OCI-LY7 (cell line): ENCODE measurements at regions not wholly inside any gene's neighbourhood (a gene's known extent, or its start where the extent isn't known, plus 50 kb on each side); places are given as distances from the start of the nearest gene placed in this dataset.

Experiments used
- BruUV-seq: library from RNA; stranded (reverse); fragments of 400-500 nt; replicated peaks from 2 replicates; lab custom pipeline; 2021; lab: Mats Ljungman, UMichigan
- CTCF ChIA-PET: fragments of 300-600 bp; sonication (Branson Sonifier 250); formaldehyde crosslinking; loops from one replicate; lab custom pipeline; 2022; ENCODE audit warnings: antibody characterized with exemption; ENCODE audit not compliant: unreplicated experiment; lab: Charles Lee
- POLR2A ChIA-PET: fragments of 300-600 bp; sonication (Branson Sonifier 250); formaldehyde crosslinking; loops from one replicate; lab custom pipeline; 2022; ENCODE audit warnings: antibody characterized with exemption; lab: Charles Lee
- DNase-seq: peaks from one replicate; pipeline ENCODE4 v3.0.0-alpha.2; 2015; ENCODE audit warnings: low spot score
- H2AFZ ChIP-seq: fragments of 200-600 bp; sonication (generic), shearing (Covaris generic); 2 replicates; pipeline ENCODE4 v1.6.1; 2014; ENCODE audit warnings: mild to moderate bottlenecking, antibody characterized with exemption, low read length, moderate library complexity
- H3K27ac ChIP-seq: fragments of 200-600 bp; sonication (generic); 2 replicates; pipeline ENCODE4 v1.5.1; 2014; ENCODE audit warnings: mixed run types, low read depth, mild to moderate bottlenecking, moderate library complexity, low read length, inconsistent platforms; ENCODE audit not compliant: poor library complexity, severe bottlenecking
- H3K36me3 ChIP-seq: fragments of 200-600 bp; sonication (generic); 2 replicates; pipeline ENCODE4 v1.6.1; 2014; ENCODE audit warnings: mild to moderate bottlenecking, antibody characterized with exemption, low read length, moderate library complexity, mixed read lengths; ENCODE audit not compliant: insufficient read depth
- H3K4me1 ChIP-seq: fragments of 200-600 bp; sonication (generic); 2 replicates; pipeline ENCODE4 v1.5.1; 2014; ENCODE audit warnings: mild to moderate bottlenecking, low read length; ENCODE audit not compliant: insufficient read depth, poor library complexity, severe bottlenecking
- H3K4me2 ChIP-seq: fragments of 200-600 bp; sonication (generic); 2 replicates; pipeline ENCODE4 v1.6.1; 2014; ENCODE audit warnings: mild to moderate bottlenecking, low read length
- H3K4me3 ChIP-seq: fragments of 200-600 bp; sonication (generic); 2 replicates; pipeline ENCODE4 v1.5.1; 2014; ENCODE audit warnings: mild to moderate bottlenecking, low read depth, low read length; ENCODE audit not compliant: poor library complexity, severe bottlenecking
- H3K79me2 ChIP-seq: fragments of 200-600 bp; sonication (generic); 2 replicates; pipeline ENCODE4 v1.6.1; 2016; ENCODE audit warnings: low read depth, mild to moderate bottlenecking, low read length, moderate library complexity, mixed read lengths; ENCODE audit not compliant: insufficient read depth
- H3K9me2 ChIP-seq: fragments of 200-600 bp; sonication (generic); 2 replicates; pipeline ENCODE4 v1.6.1; 2016; ENCODE audit warnings: mild to moderate bottlenecking, low read length, mixed read lengths; ENCODE audit not compliant: insufficient read depth
- H3K9me3 ChIP-seq: fragments of 200-600 bp; sonication (generic); 2 replicates; pipeline ENCODE4 v1.6.1; 2014; ENCODE audit warnings: mild to moderate bottlenecking, mixed run types, low read length, mixed read lengths
- H4K20me1 ChIP-seq: fragments of 200-600 bp; sonication (generic); 2 replicates; pipeline ENCODE4 v1.6.1; 2014; ENCODE audit warnings: mild to moderate bottlenecking, antibody characterized with exemption, low read length, moderate library complexity, mixed read lengths; ENCODE audit not compliant: insufficient read depth
- CTCF ChIP-seq: fragments of 200-600 bp; sonication (generic); conservative IDR thresholded peaks from 2 replicates; pipeline ENCODE4 v1.5.1; 2014; ENCODE audit warnings: mild to moderate bottlenecking, antibody characterized with exemption, low read length, moderate library complexity, mixed read lengths
- EZH2phosphoT487 ChIP-seq: fragments of 200-600 bp; sonication (generic); IDR thresholded peaks from 2 replicates; pipeline ENCODE4 v1.6.1; 2018; ENCODE audit warnings: low read depth, borderline replicate concordance, mild to moderate bottlenecking, mixed run types, antibody characterized with exemption, low read length, moderate library complexity, mixed read lengths
- intact Hi-C: fragments of 100-400 bp; cut with micrococcal nuclease; formaldehyde crosslinking; loops from one replicate; pipeline ENCODE4 v1.10.0; 2022; ENCODE audit not compliant: unreplicated experiment

GRCh38 chr1:175875556-175875955 is 132.2 kb upstream of the TNR start:
- intact Hi-C loops = no loop called here
- no peaks in the 10 kb centered on the region for H4K20me1 ChIP-seq
- TF ChIP-seq EZH2phosphoT487 = no peak
- no TSS peak for BruUV-seq
- no peaks in the 10 kb centered on the region for H3K36me3 ChIP-seq
- no peak overlapping the region for H3K4me3 ChIP-seq
- DNase-seq = no peak
- H3K4me1 ChIP-seq = no peaks in the 10 kb centered on the region
- no peak overlapping the region for H3K4me2 ChIP-seq
- H3K9me2 ChIP-seq = no peaks in the 10 kb centered on the region
- POLR2A ChIA-PET = no interaction called here
- no peak overlapping the region for H3K27ac ChIP-seq
- H3K9me3 ChIP-seq = no peaks in the 10 kb centered on the region
- no peaks in the 10 kb centered on the region for H3K79me2 ChIP-seq
- CTCF ChIA-PET = no interaction called here
- H2AFZ ChIP-seq = no peak overlapping the region

- intact Hi-C loops = no loop called here
- Histone ChIP-seq H3K4me2 (no peak overlapping the region), H3K4me1 (no peaks in the 10 kb centered on the region), H2AFZ (no peak overlapping the region), H3K4me3 (no peak overlapping the region), H3K27ac (no peak overlapping the region), H4K20me1 (no peaks in the 10 kb centered on the region), H3K36me3 (no peaks in the 10 kb centered on the region), H3K9me2 (no peaks in the 10 kb centered on the region), H3K79me2 (no peaks in the 10 kb centered on the region), H3K9me3 (no peaks in the 10 kb centered on the region)
- no peak for TF ChIP-seq EZH2phosphoT487
- TF ChIP-seq CTCF = no peak
- CTCF ChIA-PET = no interaction called here
- POLR2A ChIA-PET = no interaction called here
- DNase-seq = no peak
- BruUV-seq = no TSS peak
Observed at GRCh38 chr1:175874081-175874480, 130.7 kb upstream of the TNR start.

DNA sequence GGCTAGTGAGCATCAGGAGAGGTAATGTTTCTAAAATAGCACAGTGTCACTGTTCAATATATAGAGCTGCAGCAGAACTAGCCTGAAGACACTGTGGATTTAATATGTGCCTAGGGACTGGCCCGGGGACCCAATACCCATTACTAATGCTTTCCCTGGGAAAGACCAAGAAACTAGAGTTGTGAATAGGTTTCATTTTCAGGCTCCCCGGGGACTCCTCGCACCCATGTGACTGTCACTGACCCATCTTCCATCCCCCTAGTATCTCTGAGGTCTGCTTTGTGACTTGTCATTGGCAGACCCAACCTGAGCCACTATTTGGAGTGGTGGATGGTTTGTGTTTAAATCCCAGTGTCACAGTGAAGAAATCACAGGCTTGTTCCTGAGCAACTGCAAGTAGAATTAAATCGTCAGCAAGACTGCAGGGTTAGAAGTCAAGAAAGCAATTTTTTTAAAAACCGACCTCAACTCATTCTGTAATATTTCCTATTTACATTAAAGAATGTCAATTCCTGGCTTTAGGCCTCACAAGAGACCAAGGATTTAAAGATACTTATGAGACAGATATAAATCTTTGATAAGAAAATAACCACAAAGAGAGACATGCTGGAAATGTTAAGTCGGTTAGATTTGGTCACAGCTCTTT is 130.0 kb upstream of the TNR start:
- H3K79me2 ChIP-seq = no peaks in the 10 kb centered on the region
- POLR2A ChIA-PET = no interaction called here

More for the DNA sequence above, 130.0 kb upstream of the TNR start:
- H3K4me2 ChIP-seq = no peak overlapping the region
- CTCF ChIA-PET = no interaction called here
- no peaks in the 10 kb centered on the region for H4K20me1 ChIP-seq
- H3K4me1 ChIP-seq = no peaks in the 10 kb centered on the region
- no peak overlapping the region for H3K27ac ChIP-seq
- H3K9me3 ChIP-seq = no peaks in the 10 kb centered on the region
- no peaks in the 10 kb centered on the region for H3K36me3 ChIP-seq
- intact Hi-C loops = no loop called here
- DNase-seq = no peak
- H3K4me3 ChIP-seq = no peak overlapping the region
- no peak overlapping the region for H2AFZ ChIP-seq
- TF ChIP-seq EZH2phosphoT487 (no peak), CTCF (no peak)
- no peaks in the 10 kb centered on the region for H3K9me2 ChIP-seq
- no TSS peak for BruUV-seq
